ENCODE measurements at regions not wholly inside any gene's neighbourhood (a gene's known extent, or its start where the extent isn't known, plus 50 kb on each side); places are given as distances from the start of the nearest gene placed in this dataset.

- no peak for DNase-seq (ENCODE audit: low read depth in 4 of 4, low spot score in 3 of 4)
These were observed 192.3 kb upstream of the PITRM1 start for GRCh38 chr10:3364768-3365480.

- DNase-seq (ENCODE audit: low read depth in 4 of 4, low spot score in 3 of 4): no peak
These were observed 190.9 kb upstream of the PITRM1 start for GRCh38 chr10:3363311-3364045.

- no peak for DNase-seq (ENCODE audit: low read depth in 4 of 4, low spot score in 3 of 4)
These were observed 189.8 kb upstream of the PITRM1 start for GRCh38 chr10:3362394-3362793.

GRCh38 chr10:3361640-3362039, 189.1 kb upstream of the PITRM1 start:
- no peak for DNase-seq (ENCODE audit: low read depth in 4 of 4, low spot score in 3 of 4)

GRCh38 chr10:3357737-3358136, 185.2 kb upstream of the PITRM1 start:
- no peak for DNase-seq (ENCODE audit: low read depth in 4 of 4, low spot score in 3 of 4)

GRCh38 chr10:3355536-3355935, 183.0 kb upstream of the PITRM1 start:
- DNase-seq (ENCODE audit: low read depth in 4 of 4, low spot score in 3 of 4): no peak

- DNase-seq (ENCODE audit: low read depth in 4 of 4, low spot score in 3 of 4): no peak
These were observed 181.8 kb upstream of the PITRM1 start for GRCh38 chr10:3354174-3354900.

- no peak for DNase-seq (ENCODE audit: low read depth in 4 of 4, low spot score in 3 of 4)
These were observed 180.7 kb upstream of the PITRM1 start for GRCh38 chr10:3353235-3353634.

GRCh38 chr10:3350617-3351258, 178.2 kb upstream of the PITRM1 start:
- peak in 1 of 4 donors; percentile 7 for DNase-seq (ENCODE audit: low read depth in 4 of 4, low spot score in 3 of 4)

GRCh38 chr10:3350205-3350604, 177.6 kb upstream of the PITRM1 start:
- no peak for DNase-seq (ENCODE audit: low read depth in 4 of 4, low spot score in 3 of 4)

- DNase-seq (ENCODE audit: low read depth in 4 of 4, low spot score in 3 of 4): no peak
These were observed 176.0 kb upstream of the PITRM1 start for GRCh38 chr10:3348564-3348963.

- DNase-seq (ENCODE audit: low read depth in 4 of 4, low spot score in 3 of 4): no peak
These were observed 175.0 kb upstream of the PITRM1 start for GRCh38 chr10:3347413-3348182.

- DNase-seq (ENCODE audit: low read depth in 4 of 4, low spot score in 3 of 4): no peak
These were observed 174.3 kb upstream of the PITRM1 start for GRCh38 chr10:3346851-3347250.

GRCh38 chr10:3342771-3343170, 170.2 kb upstream of the PITRM1 start:
- no peak for DNase-seq (ENCODE audit: low read depth in 4 of 4, low spot score in 3 of 4)

- no peak for DNase-seq (ENCODE audit: low read depth in 4 of 4, low spot score in 3 of 4)
These were observed 167.6 kb upstream of the PITRM1 start for GRCh38 chr10:3340127-3340730.

GRCh38 chr10:3339531-3339950, 167.0 kb upstream of the PITRM1 start:
- no peak for DNase-seq (ENCODE audit: low read depth in 4 of 4, low spot score in 3 of 4)

GRCh38 chr10:3339121-3339520, 166.5 kb upstream of the PITRM1 start:
- DNase-seq (ENCODE audit: low read depth in 4 of 4, low spot score in 3 of 4): no peak

GRCh38 chr10:3337741-3338140, 165.2 kb upstream of the PITRM1 start:
- no peak for DNase-seq (ENCODE audit: low read depth in 4 of 4, low spot score in 3 of 4)

- no peak for DNase-seq (ENCODE audit: low read depth in 4 of 4, low spot score in 3 of 4)
These were observed 164.2 kb upstream of the PITRM1 start for GRCh38 chr10:3336673-3337293.

Measured in left renal pelvis (tissue), 4 donors.